HL-60 (cell line): ENCODE measurements at regions not wholly inside any gene's neighbourhood (a gene's known extent, or its start where the extent isn't known, plus 50 kb on each side); places are given as distances from the start of the nearest gene placed in this dataset.

ENCODE experiments used
- GABPA ChIP-seq: IDR thresholded peaks from 2 replicates; pipeline ENCODE4 v1.6.1; 2012; ENCODE audit warnings: low read depth
- POLR2AphosphoS5 ChIP-seq: IDR thresholded peaks from 2 replicates; pipeline ENCODE4 v1.6.1; 2012; ENCODE audit warnings: low read depth
- SPI1 ChIP-seq: IDR thresholded peaks from 2 replicates; pipeline ENCODE4 v1.6.1; 2012; ENCODE audit warnings: low read depth, mild to moderate bottlenecking, borderline replicate concordance
- TF ChIP-seq, protein P1 (sequence below): IDR thresholded peaks from one replicate; pipeline ENCODE4 v1.5.1; 2011; ENCODE audit warnings: low read length, control low read depth, inconsistent platforms; ENCODE audit not compliant: insufficient read depth

DNA sequence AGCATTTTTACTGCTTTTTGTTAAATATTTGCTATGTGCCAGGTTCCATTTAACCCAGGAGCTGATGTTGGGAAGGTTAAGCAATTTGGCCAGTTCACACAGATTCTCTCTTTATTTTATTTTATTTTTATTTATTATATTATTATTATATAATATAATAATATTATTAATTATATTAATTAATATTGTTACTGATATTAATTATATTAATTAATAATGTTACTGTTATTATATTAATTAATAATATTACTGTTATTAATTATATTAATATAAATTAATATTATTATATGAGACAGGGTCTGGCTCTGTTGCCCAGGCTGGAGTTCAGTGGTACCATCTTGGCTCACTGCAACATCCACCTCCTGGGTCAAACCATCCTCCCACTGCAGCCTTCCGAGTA is 593.0 kb upstream of the SGCD start:
- TF ChIP-seq, protein P1, sequence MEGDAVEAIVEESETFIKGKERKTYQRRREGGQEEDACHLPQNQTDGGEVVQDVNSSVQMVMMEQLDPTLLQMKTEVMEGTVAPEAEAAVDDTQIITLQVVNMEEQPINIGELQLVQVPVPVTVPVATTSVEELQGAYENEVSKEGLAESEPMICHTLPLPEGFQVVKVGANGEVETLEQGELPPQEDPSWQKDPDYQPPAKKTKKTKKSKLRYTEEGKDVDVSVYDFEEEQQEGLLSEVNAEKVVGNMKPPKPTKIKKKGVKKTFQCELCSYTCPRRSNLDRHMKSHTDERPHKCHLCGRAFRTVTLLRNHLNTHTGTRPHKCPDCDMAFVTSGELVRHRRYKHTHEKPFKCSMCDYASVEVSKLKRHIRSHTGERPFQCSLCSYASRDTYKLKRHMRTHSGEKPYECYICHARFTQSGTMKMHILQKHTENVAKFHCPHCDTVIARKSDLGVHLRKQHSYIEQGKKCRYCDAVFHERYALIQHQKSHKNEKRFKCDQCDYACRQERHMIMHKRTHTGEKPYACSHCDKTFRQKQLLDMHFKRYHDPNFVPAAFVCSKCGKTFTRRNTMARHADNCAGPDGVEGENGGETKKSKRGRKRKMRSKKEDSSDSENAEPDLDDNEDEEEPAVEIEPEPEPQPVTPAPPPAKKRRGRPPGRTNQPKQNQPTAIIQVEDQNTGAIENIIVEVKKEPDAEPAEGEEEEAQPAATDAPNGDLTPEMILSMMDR, result no peak
- TF ChIP-seq GABPA (no peak), POLR2AphosphoS5 (no peak), SPI1 (no peak)
